GM20431 (cell line): ENCODE measurements at regions not wholly inside any gene's neighbourhood (a gene's known extent, or its start where the extent isn't known, plus 50 kb on each side); places are given as distances from the start of the nearest gene placed in this dataset.
"Not testable (repeated sequence)": the region's sequence is repeated elsewhere in the genome, so short reads cannot be mapped to it uniquely, and the experiment has no call there.

Source experiments
- in situ Hi-C: fragments of 300-500 bp; cut with MseI, MboI; formaldehyde crosslinking; loops from one replicate; pipeline ENCODE4 v1.15.0; 2020; ENCODE audit warnings: low sequenced_read_pairs; ENCODE audit not compliant: unreplicated experiment

DNA sequence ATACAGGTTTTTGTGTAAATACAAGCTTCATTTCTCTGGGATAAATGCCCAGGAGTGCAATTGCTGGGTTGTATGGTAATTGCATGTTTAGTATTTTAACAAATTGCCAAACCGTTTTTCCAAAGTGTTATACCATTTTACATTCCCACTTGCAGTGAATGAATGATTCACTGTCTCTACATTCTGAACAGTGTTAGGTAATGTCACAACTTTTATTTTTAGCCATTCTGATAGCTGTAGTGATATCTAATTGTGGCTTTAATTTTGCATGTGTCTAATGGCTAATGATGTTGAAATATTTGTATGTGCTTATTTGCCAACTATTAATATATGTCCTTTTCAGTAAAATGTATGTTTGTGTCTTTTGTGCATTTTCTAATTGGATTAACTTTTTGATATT is 156.9 kb upstream of the CES5A start:
- in situ Hi-C loops = no loop called here

DNA sequence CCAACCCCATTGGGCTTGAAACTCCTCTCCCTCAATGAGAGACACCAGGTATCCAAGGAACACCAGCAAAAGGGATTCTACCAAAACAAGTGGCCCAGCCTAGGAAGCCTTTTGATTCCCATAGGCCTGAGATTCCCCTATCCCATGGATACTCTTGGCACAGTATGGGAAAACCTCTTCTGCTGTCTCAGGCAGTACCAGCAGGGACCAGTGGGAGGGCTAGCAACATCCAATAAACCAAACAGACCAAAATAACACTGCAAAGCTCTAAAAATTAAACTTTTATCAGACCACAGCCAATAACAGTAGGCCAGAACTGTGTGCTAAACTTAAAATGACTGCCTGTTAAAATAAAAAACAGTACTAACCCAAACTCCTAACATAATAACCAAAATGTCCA is 153.9 kb upstream of the CES5A start:
- in situ Hi-C loops = no loop called here

DNA sequence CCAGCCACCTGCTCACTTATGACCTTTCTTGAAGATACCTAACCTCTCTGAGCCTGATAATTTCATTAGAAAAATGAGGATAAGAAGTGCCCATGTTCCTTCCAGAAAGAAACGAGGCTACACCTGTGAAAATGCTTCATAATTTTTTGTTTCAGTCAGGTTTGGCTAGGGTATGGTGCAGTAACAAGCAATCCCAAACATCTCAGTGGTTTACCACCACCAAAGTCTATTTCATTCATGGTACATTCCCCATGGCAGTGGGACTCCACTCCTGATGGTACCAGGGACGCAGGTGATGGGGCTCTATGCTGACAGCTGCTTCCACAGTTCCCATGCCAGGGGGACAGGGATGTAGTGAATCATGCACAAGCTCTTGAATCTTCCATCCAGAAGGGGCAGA is 147.6 kb upstream of the CES5A start:
- in situ Hi-C loops = no loop called here

DNA sequence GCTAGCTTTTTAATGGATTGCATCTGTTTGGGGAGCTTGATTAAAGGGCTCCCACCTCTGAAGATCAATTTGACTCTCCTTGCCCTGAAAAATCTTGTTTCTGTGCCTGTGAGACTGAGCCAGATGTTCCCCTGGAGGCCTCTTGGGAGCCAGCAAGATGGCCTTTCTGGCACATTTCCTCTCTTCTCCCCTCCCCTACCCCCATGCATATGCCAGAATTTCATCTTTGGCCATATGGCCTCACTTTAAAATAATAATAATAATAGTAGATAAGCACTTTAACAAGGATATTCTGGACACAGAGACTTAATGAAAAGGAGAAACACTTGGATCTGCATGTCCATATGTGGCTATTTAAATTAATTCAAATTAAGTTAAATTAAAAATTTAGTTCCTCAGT is 144.1 kb upstream of the CES5A start:
- in situ Hi-C loops = no loop called here

DNA sequence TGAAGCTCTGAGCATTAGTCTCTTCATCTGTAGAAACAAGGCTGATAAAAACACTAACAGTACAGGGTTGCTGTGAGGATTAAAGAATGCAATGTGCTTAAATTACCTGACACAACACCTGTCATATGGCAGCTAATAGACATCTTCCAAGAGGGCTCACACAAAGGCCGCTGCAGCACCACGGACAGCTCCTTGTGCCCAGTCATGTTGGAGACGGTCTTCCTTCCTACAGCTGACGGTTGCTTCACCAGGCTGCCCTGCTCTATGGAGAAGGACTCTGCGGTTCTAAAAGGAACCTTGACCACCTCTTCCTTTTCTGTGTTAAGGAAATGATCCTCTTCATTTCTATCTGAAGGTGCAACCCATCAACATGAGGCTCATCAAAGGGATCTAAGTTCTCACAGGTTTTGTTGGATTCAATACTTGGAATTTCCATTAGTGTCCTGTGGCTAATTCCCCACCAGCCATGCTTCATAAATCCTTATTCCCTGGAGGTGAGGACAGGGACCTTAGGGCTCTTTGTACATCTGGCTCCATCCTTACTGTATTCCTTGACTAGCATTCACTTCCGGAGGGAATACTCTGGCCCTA is 138.9 kb upstream of the CES5A start:
- in situ Hi-C loops = no loop called here

DNA sequence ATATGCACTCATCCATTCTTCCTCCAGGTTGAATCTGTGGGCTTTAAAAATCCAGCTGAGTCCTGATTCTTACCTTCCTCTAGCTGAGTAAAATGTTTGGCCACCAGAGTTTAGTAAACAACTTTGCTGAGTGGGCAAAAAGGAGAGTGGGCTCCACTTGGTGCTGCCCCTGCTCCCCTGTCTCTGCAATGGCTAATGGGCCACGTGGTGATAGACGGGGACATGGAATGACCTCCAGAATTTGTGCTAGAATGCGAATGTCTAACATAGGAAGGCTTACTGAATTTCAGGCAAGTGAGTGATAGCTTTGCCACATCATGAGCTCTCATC is 137.3 kb upstream of the CES5A start:
- in situ Hi-C loops = no loop called here

- in situ Hi-C loops = no loop called here
Measured at GRCh38 chr16:56011808-56012481, 136.8 kb upstream of the CES5A start.

DNA sequence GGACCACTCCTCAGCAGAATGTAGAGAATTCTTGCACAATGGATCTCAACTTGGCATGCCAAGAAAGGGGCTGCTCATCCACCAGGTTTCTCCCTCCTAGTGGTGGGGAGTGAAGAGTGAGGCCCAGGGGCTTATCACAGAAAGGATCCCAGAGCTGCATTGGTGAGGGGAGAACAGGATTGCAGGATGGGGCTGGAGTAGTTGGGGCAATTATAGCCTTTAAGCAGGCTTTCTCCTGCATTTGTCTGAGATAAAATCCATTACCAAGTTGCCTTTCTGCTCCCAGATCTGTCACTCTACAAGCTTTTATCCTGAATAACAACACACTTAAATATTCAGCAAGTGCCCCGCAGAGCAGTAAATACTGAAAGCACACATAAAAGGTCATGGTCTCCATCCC is 130.8 kb upstream of the CES5A start:
- in situ Hi-C loops = no loop called here

GRCh38 chr16:55999683-56000082 is 124.5 kb upstream of the CES5A start:
- in situ Hi-C loops = no loop called here

- in situ Hi-C loops = no loop called here
Measured at GRCh38 chr16:55993088-55993487, 117.9 kb upstream of the CES5A start.

DNA sequence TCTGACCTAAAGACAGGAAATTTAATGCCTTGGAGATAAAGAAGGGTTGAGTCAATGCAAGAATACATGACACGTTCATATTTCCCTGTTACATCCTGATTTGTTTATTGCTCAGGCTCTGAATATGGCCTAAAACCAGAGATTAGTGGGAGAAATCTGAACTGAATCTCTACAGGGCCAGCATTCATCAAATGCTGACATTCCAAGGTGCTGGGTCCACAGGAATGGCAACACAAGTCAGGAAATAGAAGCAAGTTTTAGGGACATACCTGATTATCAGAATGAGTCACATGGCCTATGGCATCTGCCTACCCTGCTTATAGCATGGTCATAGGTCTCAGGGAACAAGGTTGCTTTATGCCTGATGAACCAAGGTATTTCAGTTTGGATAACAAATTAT is 117.4 kb upstream of the CES5A start:
- in situ Hi-C loops = no loop called here

- in situ Hi-C loops = no loop called here
Measured at GRCh38 chr16:55991843-55992242, 116.7 kb upstream of the CES5A start.

DNA sequence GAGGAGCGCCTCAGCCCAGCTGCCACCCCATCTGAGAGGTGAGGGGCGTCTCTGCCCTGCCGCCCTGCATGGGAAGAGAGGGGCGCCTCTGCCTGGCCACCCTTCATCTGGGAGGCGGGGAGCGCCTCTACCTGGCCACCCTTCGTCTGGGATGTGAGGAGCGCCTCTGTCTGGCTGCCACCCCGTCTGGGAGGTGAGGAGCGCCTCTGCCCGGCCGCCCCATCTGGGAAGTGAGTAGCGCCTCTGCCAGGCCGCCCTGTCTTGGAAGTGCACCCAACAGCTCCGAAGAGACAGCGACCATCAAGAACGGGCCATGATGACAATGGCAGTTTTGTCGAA is 114.4 kb upstream of the CES5A start:
- in situ Hi-C loops = no loop called here

DNA sequence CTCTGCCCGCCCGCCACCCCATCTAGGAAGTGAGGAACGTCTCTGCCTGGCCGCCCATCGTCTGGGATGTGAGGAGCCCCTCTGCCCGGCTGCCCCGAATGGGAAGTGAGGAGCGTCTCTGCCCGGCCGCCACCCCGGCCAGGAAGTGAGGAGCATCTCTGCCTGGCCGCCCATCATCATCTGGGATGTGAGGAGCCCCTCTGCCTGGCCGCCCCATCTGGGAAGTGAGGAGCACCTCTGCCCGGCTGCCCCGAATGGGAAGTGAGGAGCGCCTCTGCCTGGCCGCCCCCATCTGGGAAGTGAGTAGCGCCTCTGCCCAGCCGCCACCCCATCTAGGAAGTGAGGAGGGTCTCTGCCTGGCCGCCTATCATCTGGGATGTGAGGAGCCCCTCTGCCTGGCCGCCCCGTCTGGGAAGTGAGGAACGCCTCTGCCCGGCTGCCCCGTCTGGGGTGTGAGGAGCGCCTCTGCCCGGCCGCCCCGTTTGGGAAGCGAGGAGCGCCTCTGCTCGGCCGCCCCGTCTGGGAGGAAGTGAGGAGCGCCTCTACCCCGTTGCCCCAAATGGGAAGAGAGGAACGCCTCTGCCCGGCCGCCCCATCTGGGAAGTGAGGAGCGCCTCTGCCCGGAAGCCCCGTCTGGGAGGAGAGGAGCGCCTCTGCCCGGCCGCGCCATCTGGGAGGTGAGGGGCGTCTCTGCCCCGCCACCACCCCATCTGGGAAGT is 113.8 kb upstream of the CES5A start:
- in situ Hi-C loops = not testable (repeated sequence)

DNA sequence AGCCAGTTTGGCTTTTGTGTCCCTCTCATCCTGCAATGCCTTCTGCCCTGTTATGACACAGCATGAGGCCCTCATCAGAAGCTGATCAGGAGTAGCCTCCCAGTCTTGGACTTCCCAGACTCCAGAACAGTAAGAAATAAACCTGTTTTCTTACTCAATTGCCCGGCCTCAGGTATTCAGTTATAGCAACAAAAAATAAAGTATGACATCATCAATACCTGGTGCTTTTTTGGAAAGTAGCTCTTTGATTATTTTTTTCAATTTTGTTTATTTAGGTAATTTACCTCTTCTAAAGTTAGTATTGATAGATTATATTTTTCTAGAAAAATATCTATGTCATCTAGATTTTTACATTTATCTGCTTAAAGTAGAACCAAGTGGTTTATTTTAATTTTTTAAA is 112.8 kb upstream of the CES5A start:
- in situ Hi-C loops = no loop called here

- in situ Hi-C loops = no loop called here
Measured at GRCh38 chr16:55982597-55982996, 107.4 kb upstream of the CES5A start.

DNA sequence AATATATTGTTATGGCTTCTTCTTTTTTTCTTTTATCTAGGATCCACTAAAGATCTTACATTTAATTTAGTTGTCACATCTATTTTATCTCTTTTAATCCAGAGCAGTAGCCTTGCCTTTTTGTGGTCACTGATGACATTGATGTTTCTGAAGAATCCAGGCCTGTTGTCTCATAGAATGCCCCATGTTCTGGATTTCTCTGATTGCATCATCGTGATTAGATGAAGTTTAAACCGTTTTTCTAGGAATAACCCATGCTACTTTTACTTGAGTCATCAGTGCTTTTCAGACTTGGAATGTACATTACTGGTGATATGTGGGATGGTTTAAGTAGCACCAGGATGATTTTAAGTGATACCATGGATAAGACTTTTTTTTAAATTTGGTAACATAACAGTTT is 106.4 kb upstream of the CES5A start:
- in situ Hi-C loops = no loop called here

DNA sequence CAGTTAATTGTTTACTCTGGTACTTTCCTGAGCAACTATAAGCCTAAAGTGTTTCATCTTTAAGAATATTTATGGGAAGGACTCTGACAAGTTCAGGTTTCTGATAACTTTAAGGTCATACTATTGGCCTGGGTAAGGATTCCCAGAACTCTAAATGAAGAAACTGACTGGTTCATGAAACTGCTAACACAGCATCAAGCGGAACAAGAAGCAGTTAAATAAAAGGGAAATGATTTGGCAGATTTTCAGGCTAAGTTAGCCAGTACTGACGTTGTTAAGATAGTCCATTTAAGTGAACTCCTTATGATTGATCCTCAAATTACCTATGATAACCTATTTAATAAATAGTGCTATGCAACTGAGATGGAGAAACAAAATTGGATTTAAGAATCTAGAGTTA is 101.6 kb upstream of the CES5A start:
- in situ Hi-C loops = no loop called here

DNA sequence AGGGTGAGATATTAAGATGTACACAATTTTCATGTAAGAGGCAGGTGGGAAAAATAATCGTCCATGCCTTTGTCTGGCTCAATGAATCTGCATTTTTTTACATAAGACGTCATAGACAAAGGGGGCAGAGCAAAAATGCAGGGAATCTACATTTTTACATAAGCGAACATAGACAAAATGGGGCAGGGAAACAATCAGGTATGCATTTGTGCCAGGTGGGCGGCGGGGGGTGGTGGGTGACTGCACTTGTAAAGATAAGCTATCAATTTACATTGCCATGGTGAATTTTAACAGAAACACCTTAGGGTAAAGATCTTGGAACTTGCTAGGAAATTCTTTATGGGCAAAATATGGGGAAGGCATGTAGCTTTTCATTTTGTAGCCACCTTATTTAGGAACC is 96.3 kb upstream of the CES5A start:
- in situ Hi-C loops = no loop called here

DNA sequence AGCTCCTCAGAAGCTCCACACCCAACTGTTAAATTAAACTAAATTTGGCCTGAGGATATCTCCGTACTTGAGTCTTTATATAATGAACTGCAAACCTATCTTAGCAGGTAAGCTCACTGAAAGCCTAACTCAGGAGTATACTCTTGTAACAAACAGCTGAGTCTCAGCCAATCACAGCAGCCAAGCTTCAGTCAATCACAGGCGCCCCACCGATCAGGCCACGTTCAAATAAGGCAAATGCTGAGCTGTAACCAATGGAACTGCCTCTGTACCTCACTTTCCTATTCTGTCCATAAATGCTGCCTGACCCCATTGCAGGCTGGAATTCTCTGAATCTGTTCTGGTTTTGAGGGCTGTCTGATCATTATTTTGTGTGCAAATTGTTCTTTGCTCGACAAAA is 93.0 kb upstream of the CES5A start:
- in situ Hi-C loops = no loop called here

GRCh38 chr16:55964923-55965475 is 89.8 kb upstream of the CES5A start:
- in situ Hi-C loops = no loop called here

DNA sequence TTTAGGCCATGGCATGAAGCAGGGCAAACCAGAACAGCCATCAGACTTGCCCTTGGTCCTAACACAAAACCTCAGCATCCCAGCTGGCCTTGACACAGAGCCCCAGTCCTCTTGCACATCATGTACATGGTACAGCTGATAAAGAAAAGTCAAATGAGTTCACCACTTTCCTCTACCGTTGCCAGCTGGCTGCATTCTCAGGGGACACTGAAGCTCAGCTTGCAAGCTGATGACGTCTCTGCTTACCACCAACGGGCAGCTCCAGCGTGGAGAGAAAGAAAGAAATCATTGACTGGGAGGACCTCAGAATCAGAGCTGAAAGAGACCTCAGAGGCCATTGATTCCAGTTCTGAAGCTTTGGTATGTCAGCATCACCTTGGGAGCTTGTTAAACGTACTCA is 80.7 kb upstream of the CES5A start:
- in situ Hi-C loops = no loop called here
